Kidney (tissue), 13 donors: ENCODE measurements at regions not wholly inside any gene's neighbourhood (a gene's known extent, or its start where the extent isn't known, plus 50 kb on each side); places are given as distances from the start of the nearest gene placed in this dataset.

Experiments used
- DNase-seq, 5 donors: peaks; one replicate each; pipeline ENCODE4 v3.0.0-alpha.2; 2013 to 2020
- FAIRE-seq: peaks from 2 replicates; lab custom pipeline; 2012; peaks lifted over from hg19 to GRCh38; lab: Jason Lieb, UNC
- H3K27ac ChIP-seq, 2 donors: one replicate each; pipeline ENCODE4 v1.7.0; 2013; ENCODE audit warnings: low read depth in 2 of 2, low read length in 2 of 2, inconsistent platforms in 1 of 2
- H3K27me3 ChIP-seq: one replicate; pipeline ENCODE4 v1.7.1; 2013; ENCODE audit warnings: low read length, inconsistent platforms; ENCODE audit not compliant: control insufficient read depth, insufficient read depth
- H3K36me3 ChIP-seq, 3 donors: one replicate each; pipeline versions ENCODE4 v1.7.0 to v1.7.1; 2013; ENCODE audit warnings: low read length in 3 of 3, control low read depth in 1 of 3, inconsistent platforms in 1 of 3; ENCODE audit not compliant: insufficient read depth in 3 of 3, control insufficient read depth in 2 of 3
- H3K4me1 ChIP-seq, 3 donors: one replicate each; pipeline versions ENCODE4 v1.7.0 to v1.7.1; 2013; ENCODE audit warnings: low read length in 3 of 3, inconsistent platforms in 1 of 3, low read depth in 1 of 3; ENCODE audit not compliant: control insufficient read depth in 2 of 3, insufficient read depth in 2 of 3
- H3K4me3 ChIP-seq, 3 donors: one replicate each; pipeline versions ENCODE4 v1.7.0 to v1.8.1; 2013; ENCODE audit warnings: low read length in 3 of 3, control low read depth in 1 of 3, inconsistent platforms in 1 of 3
- H3K9ac ChIP-seq, 3 donors: one replicate each; pipeline versions ENCODE4 v1.7.0 to v1.7.1; 2013; ENCODE audit warnings: low read length in 3 of 3, control low read depth in 1 of 3, inconsistent platforms in 1 of 3
- H3K9me3 ChIP-seq, 3 donors: one replicate each; pipeline versions ENCODE4 v1.7.0 to v1.7.1; 2013; ENCODE audit warnings: low read length in 3 of 3, control low read depth in 1 of 3, inconsistent platforms in 1 of 3; ENCODE audit not compliant: control insufficient read depth in 2 of 3, insufficient read depth in 1 of 3
- intact Hi-C: fragments of 100-400 bp; cut with DNase I; formaldehyde crosslinking; loops from one replicate; pipeline ENCODE4 v1.11.1; 2022
- TF ChIP-seq, protein P1 (sequence below): IDR thresholded peaks from 3 replicates; pipeline ENCODE4 v1.5.1; 2012; ENCODE audit warnings: mild to moderate bottlenecking, moderate library complexity, borderline replicate concordance; ENCODE audit not compliant: insufficient read depth; ENCODE audit errors: extremely low read depth
- donor health status: control.
- donor health status: control.
- donor health status: control.
- donor health status: control.
- donor health status: control.
- donor health status: DM: yes; HTN: yes; CAD: no.
- donor health status: Normal renal cell carcinoma (clear cell type).

DNA sequence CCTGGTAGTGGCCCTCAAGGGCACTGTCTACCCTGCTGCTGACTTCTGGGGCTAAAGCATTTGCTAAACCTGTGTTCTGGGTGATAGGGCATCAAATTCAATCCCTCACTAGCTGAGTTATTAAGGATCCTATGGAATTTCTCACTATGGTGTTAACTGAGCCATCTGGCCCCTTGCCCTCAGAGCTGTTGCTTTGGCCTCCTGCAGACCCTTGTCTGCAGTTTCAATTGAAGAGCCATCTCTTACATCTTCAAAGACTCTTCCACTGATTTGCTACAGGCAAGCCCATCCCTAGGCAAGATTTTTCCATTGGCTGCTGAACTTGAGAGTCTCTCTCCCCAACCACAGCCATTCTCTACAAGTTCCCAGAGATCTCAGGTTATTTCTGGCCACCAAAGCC, 418.2 kb downstream of the ZNF608 start:
- Histone ChIP-seq H3K4me1 (no peaks in the 10 kb centered on the region), H3K9me3 (peaks cover 0 to 9% (median 0%) of the 10 kb centered on the region in 3 donors), H3K27me3 (no peaks in the 10 kb centered on the region), H3K36me3 (no peaks in the 10 kb centered on the region), H3K4me3 (no peak overlapping the region), H3K9ac (no peak overlapping the region), H3K27ac (no peak overlapping the region)
- DNase-seq (no peak), FAIRE-seq (no peak)
- TF ChIP-seq, protein P1, sequence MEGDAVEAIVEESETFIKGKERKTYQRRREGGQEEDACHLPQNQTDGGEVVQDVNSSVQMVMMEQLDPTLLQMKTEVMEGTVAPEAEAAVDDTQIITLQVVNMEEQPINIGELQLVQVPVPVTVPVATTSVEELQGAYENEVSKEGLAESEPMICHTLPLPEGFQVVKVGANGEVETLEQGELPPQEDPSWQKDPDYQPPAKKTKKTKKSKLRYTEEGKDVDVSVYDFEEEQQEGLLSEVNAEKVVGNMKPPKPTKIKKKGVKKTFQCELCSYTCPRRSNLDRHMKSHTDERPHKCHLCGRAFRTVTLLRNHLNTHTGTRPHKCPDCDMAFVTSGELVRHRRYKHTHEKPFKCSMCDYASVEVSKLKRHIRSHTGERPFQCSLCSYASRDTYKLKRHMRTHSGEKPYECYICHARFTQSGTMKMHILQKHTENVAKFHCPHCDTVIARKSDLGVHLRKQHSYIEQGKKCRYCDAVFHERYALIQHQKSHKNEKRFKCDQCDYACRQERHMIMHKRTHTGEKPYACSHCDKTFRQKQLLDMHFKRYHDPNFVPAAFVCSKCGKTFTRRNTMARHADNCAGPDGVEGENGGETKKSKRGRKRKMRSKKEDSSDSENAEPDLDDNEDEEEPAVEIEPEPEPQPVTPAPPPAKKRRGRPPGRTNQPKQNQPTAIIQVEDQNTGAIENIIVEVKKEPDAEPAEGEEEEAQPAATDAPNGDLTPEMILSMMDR, result no peak
- intact Hi-C loops, result no loop called here

DNA sequence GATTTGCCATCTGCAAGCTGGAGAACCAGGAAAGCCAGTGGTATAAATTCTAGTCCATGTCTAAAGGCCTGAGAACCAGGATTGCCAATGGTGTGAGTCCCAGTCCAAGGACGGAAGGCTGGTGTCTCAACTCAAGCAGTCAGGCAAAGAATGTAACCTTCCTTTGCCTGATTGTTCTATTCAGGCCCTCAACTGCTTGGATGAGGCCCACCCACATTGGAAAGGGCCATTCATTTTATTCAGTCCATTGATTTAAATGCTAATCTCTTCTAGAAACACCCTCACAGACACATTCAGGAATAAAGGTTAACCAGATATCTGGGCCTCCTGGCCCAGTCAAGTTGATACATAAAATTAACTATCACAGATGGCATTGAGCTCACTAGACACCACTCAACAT, 427.8 kb downstream of the ZNF608 start:
- no peaks in the 10 kb centered on the region for H3K4me1 ChIP-seq
- no peaks in the 10 kb centered on the region for H3K36me3 ChIP-seq
- FAIRE-seq, result no peak
- TF ChIP-seq, protein P1, result no peak
- no peaks in the 10 kb centered on the region for H3K9me3 ChIP-seq
- no peaks in the 10 kb centered on the region for H3K27me3 ChIP-seq
- H3K9ac ChIP-seq, result no peak overlapping the region
- H3K27ac ChIP-seq, result no peak overlapping the region
- intact Hi-C loops, result no loop called here
- DNase-seq, result no peak
- H3K4me3 ChIP-seq, result no peak overlapping the region

DNA sequence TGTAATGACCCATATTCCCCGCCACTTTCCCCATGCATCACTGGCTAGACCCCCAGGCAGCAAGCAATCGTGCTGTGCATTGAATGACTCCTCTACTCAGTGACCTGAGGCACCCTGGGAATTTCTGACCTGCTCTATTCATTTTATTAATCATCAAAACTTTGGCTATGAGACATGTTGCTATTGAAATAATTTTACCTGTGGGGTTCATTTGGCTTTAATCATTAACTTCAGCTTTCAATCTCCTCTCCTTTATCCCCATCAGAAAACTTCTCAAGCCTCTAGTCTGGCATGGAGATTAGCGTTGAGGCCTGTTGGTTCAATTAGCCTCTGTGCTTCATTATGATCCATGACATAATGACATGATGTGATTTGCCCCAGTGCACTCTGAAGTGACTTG, 429.0 kb downstream of the ZNF608 start:
- peak in 2 of 5 donors; percentile 29 to 38 for DNase-seq
- TF ChIP-seq, protein P1, result no peak
- FAIRE-seq, result no peak
- Histone ChIP-seq H3K27ac (no peak overlapping the region), H3K9me3 (no peaks in the 10 kb centered on the region), H3K27me3 (no peaks in the 10 kb centered on the region), H3K9ac (no peak overlapping the region), H3K4me1 (no peaks in the 10 kb centered on the region), H3K36me3 (no peaks in the 10 kb centered on the region), H3K4me3 (no peak overlapping the region)
- intact Hi-C loops, result no loop called here

DNA sequence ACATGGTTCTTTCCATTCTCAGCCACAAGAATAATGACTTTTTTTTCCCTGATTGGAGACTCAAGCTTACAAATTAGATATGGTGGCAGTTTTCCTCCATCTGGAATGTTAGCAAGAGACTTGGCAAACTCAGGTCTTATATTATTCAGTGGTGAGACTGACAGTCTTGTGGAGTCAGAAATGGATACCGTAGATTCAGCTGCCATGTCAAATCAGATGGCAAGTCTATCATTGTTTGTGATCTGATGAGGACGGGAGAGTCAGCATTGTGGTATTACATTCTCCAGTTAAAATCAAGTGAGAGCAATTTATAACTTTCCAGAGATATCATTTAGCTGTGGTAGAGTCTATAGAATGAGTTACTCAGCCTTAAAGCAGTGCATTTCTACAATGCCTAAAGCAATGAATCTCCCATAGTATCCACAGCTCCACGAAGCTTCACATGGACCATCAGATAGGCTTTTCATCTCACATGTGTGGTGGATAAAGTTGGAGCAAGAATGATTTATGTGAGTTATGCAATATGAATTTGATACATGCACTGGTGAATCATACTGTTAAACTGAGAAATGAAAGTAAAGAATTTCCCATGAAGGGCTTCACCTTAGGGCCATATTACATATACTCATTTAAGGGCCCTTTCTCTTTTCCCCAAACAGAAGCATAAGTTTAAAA, 430.6 kb downstream of the ZNF608 start:
- Histone ChIP-seq H3K27ac (no peak overlapping the region), H3K9ac (no peak overlapping the region), H3K9me3 (no peaks in the 10 kb centered on the region), H3K4me3 (no peak overlapping the region), H3K36me3 (no peaks in the 10 kb centered on the region), H3K27me3 (no peaks in the 10 kb centered on the region), H3K4me1 (no peaks in the 10 kb centered on the region)
- DNase-seq (no peak), FAIRE-seq (no peak)
- intact Hi-C loops, result no loop called here
- TF ChIP-seq, protein P1, result no peak
